OCI-LY1 (cell line): ENCODE measurements at regions not wholly inside any gene's neighbourhood (a gene's known extent, or its start where the extent isn't known, plus 50 kb on each side); places are given as distances from the start of the nearest gene placed in this dataset.

Experiments
- H2AFZ ChIP-seq: fragments of 200-600 bp; sonication (generic), shearing (Covaris generic); 2 replicates; pipeline ENCODE4 v1.6.0; 2014; ENCODE audit warnings: antibody characterized with exemption, mild to moderate bottlenecking, low read length
- H3F3A ChIP-seq: fragments of 200-600 bp; sonication (generic), shearing (Covaris generic); 2 replicates; pipeline ENCODE4 v1.6.0; 2014; ENCODE audit warnings: mild to moderate bottlenecking, antibody characterized with exemption, low read length, moderate library complexity; ENCODE audit not compliant: insufficient read depth
- H3K27ac ChIP-seq: fragments of 200-600 bp; sonication (generic); 2 replicates; pipeline ENCODE4 v1.5.1; 2014; ENCODE audit warnings: low read length, mixed run types, mild to moderate bottlenecking, low read depth; ENCODE audit not compliant: poor library complexity, severe bottlenecking
- H3K27me3 ChIP-seq: fragments of 200-600 bp; sonication (generic); 2 replicates; pipeline ENCODE4 v1.6.0; 2014; ENCODE audit warnings: antibody characterized with exemption, mild to moderate bottlenecking, low read length, moderate library complexity; ENCODE audit not compliant: insufficient read depth
- H3K36me3 ChIP-seq: fragments of 200-600 bp; sonication (generic); 2 replicates; pipeline ENCODE4 v1.6.1; 2014; ENCODE audit warnings: mild to moderate bottlenecking, antibody characterized with exemption, low read length, moderate library complexity, mixed read lengths; ENCODE audit not compliant: insufficient read depth
- H3K4me1 ChIP-seq: fragments of 200-600 bp; sonication (generic); 2 replicates; pipeline ENCODE4 v1.5.1; 2014; ENCODE audit warnings: mild to moderate bottlenecking, low read length, moderate library complexity; ENCODE audit not compliant: insufficient read depth, severe bottlenecking
- H3K4me2 ChIP-seq: fragments of 200-600 bp; sonication (generic), shearing (Covaris generic); 2 replicates; pipeline ENCODE4 v1.6.1; 2014; ENCODE audit warnings: low read length
- H3K4me3 ChIP-seq: fragments of 200-600 bp; sonication (generic); 2 replicates; pipeline ENCODE4 v1.5.1; 2014; ENCODE audit warnings: low read length, low read depth, mild to moderate bottlenecking, mixed read lengths; ENCODE audit not compliant: poor library complexity, severe bottlenecking
- H3K79me2 ChIP-seq: fragments of 200-600 bp; shearing (Covaris generic); 2 replicates; pipeline ENCODE4 v1.6.1; 2016; ENCODE audit warnings: mixed run types, low read length, mixed read lengths; ENCODE audit not compliant: insufficient read depth
- H3K9ac ChIP-seq: fragments of 200-600 bp; sonication (generic), shearing (Covaris generic); 2 replicates; pipeline ENCODE4 v1.6.1; 2014; ENCODE audit warnings: mild to moderate bottlenecking, low read length, mixed read lengths
- H3K9me2 ChIP-seq: fragments of 200-600 bp; sonication (generic), shearing (Covaris generic); 2 replicates; pipeline ENCODE4 v1.6.1; 2014; ENCODE audit warnings: low read depth, mild to moderate bottlenecking, low read length, mixed read lengths
- H3K9me3 ChIP-seq: fragments of 200-600 bp; shearing (Covaris generic); 2 replicates; pipeline ENCODE4 v1.6.1; 2014; ENCODE audit warnings: low read length, mixed read lengths
- H4K20me1 ChIP-seq: fragments of 200-600 bp; sonication (generic), shearing (Covaris generic); 2 replicates; pipeline ENCODE4 v1.6.0; 2016; ENCODE audit warnings: mild to moderate bottlenecking, low read length; ENCODE audit not compliant: insufficient read depth
- EZH2 ChIP-seq: fragments of 200-600 bp; sonication (generic), shearing (Covaris generic); IDR thresholded peaks from 2 replicates; pipeline ENCODE4 v1.8.0; 2017; ENCODE audit warnings: borderline replicate concordance, mixed run types, mild to moderate bottlenecking, antibody characterized with exemption, low read length, moderate library complexity, mixed read lengths
- TF ChIP-seq, protein P1 (sequence below): fragments of 200-600 bp; sonication (generic), shearing (Covaris generic); IDR thresholded peaks from 2 replicates; pipeline ENCODE4 v1.5.1; 2017; ENCODE audit warnings: mild to moderate bottlenecking, antibody characterized with exemption, low read length, moderate library complexity, mixed read lengths

DNA sequence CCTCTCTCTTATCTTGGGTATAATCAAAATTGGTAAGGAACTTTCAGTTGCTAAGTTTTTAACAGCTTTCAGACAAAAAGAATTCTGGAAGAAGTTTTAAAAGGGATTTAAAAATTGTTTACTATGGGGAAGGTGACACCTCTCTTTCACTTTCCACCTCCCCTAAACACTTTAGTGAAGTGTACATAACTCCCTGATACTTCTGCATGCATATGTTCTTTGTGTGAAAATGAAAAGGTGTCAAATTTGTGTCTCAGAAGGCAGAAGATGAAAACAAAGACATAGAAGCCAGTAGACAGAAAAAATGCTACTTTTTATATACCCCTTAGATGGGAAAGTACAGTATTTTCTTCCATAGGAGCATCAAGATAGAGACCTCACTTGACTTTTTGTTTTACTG lies 117.8 kb downstream of the TMEM26 start:
- no peak overlapping the region for H3K4me3 ChIP-seq
- no peaks in the 10 kb centered on the region for H3K9me2 ChIP-seq
- no peak overlapping the region for H3K27ac ChIP-seq
- H3K27me3 ChIP-seq, result no peaks in the 10 kb centered on the region
- TF ChIP-seq, protein P1, sequence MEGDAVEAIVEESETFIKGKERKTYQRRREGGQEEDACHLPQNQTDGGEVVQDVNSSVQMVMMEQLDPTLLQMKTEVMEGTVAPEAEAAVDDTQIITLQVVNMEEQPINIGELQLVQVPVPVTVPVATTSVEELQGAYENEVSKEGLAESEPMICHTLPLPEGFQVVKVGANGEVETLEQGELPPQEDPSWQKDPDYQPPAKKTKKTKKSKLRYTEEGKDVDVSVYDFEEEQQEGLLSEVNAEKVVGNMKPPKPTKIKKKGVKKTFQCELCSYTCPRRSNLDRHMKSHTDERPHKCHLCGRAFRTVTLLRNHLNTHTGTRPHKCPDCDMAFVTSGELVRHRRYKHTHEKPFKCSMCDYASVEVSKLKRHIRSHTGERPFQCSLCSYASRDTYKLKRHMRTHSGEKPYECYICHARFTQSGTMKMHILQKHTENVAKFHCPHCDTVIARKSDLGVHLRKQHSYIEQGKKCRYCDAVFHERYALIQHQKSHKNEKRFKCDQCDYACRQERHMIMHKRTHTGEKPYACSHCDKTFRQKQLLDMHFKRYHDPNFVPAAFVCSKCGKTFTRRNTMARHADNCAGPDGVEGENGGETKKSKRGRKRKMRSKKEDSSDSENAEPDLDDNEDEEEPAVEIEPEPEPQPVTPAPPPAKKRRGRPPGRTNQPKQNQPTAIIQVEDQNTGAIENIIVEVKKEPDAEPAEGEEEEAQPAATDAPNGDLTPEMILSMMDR, result no peak
- TF ChIP-seq EZH2, result no peak
- no peaks in the 10 kb centered on the region for H4K20me1 ChIP-seq
- H3K4me2 ChIP-seq, result no peak overlapping the region
- H3K9ac ChIP-seq, result no peak overlapping the region
- H3F3A ChIP-seq, result no peaks in the 10 kb centered on the region
- no peaks in the 10 kb centered on the region for H3K36me3 ChIP-seq
- H3K4me1 ChIP-seq, result no peaks in the 10 kb centered on the region
- H3K79me2 ChIP-seq, result no peaks in the 10 kb centered on the region
- no peak overlapping the region for H2AFZ ChIP-seq
- no peaks in the 10 kb centered on the region for H3K9me3 ChIP-seq

DNA sequence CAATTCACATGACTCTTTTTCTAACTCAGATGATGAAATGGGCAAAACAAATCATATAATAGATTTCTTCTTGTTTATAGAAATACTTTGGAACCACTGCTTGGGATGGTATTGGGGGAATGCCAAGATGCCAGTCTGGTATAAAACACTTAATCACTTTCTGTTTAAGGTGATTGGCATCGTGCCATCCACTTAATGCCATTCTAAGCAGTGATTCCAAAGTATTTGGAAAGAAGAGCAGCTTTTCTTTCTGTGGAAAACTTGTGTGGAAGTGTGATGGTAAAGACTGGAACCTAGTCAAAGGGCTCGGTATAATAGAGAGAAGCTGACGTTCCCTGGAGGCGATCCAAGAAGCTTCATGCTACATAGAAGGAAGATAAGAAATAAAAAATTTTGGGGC lies 120.6 kb downstream of the TMEM26 start:
- TF ChIP-seq, protein P1, result no peak
- TF ChIP-seq EZH2, result no peak
- Histone ChIP-seq H4K20me1 (no peaks in the 10 kb centered on the region), H3K9me2 (no peaks in the 10 kb centered on the region), H3K4me3 (no peak overlapping the region), H3K9ac (no peak overlapping the region), H3K27ac (no peak overlapping the region), H3F3A (no peaks in the 10 kb centered on the region), H3K9me3 (no peaks in the 10 kb centered on the region), H3K4me2 (no peak overlapping the region), H3K4me1 (no peaks in the 10 kb centered on the region), H3K36me3 (no peaks in the 10 kb centered on the region), H2AFZ (no peak overlapping the region), H3K79me2 (no peaks in the 10 kb centered on the region), H3K27me3 (no peaks in the 10 kb centered on the region)

DNA sequence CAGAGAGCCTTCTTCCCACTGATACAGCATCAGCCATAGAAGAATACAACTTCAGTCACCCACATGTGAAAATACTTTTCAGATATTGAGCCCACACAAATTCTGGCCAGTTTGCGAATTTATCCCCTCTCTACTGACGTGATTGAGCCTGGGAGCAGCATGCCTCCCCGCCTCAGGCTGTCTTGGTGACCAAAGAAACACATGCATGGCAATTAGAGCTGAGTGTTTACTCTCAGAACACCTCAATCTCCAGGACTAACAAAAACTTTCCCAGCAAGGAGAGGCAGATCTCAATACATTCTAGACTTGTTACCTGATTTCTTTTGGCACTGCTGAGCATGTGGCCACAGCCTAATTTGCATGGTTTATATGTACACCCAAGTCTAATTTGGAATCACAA lies 122.5 kb downstream of the TMEM26 start:
- TF ChIP-seq, protein P1, result no peak
- TF ChIP-seq EZH2, result no peak
- Histone ChIP-seq H3K9me2 (no peaks in the 10 kb centered on the region), H3K4me1 (no peaks in the 10 kb centered on the region), H3K36me3 (no peaks in the 10 kb centered on the region), H3K9ac (no peak overlapping the region), H4K20me1 (no peaks in the 10 kb centered on the region), H3K4me2 (no peak overlapping the region), H2AFZ (no peak overlapping the region), H3K79me2 (no peaks in the 10 kb centered on the region), H3K9me3 (no peaks in the 10 kb centered on the region), H3K4me3 (no peak overlapping the region), H3K27ac (no peak overlapping the region), H3F3A (no peaks in the 10 kb centered on the region), H3K27me3 (no peaks in the 10 kb centered on the region)
